ENCODE measurements at regions not wholly inside any gene's neighbourhood (a gene's known extent, or its start where the extent isn't known, plus 50 kb on each side); places are given as distances from the start of the nearest gene placed in this dataset.

DNA sequence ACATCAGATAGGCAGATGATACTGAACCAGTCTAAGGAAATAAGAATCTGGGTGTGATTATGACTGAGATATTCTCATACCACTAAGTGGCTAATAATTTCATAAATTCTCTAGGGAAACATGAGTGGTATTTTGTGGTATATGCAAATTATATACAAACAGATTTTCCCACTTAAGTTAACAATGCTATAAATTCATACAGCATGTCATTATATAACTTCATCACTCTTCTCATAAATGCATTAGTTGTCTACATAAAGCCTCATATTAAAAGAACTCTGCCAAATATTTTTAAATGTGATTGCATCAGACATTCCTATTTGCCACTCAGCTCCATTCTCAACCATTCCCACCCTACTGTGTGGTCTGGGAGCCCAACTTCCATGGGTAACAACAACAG lies 226.5 kb downstream of the TLE1 start:
- TF ChIP-seq, protein P1, sequence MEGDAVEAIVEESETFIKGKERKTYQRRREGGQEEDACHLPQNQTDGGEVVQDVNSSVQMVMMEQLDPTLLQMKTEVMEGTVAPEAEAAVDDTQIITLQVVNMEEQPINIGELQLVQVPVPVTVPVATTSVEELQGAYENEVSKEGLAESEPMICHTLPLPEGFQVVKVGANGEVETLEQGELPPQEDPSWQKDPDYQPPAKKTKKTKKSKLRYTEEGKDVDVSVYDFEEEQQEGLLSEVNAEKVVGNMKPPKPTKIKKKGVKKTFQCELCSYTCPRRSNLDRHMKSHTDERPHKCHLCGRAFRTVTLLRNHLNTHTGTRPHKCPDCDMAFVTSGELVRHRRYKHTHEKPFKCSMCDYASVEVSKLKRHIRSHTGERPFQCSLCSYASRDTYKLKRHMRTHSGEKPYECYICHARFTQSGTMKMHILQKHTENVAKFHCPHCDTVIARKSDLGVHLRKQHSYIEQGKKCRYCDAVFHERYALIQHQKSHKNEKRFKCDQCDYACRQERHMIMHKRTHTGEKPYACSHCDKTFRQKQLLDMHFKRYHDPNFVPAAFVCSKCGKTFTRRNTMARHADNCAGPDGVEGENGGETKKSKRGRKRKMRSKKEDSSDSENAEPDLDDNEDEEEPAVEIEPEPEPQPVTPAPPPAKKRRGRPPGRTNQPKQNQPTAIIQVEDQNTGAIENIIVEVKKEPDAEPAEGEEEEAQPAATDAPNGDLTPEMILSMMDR (IDR thresholded peaks at IDR 0.05) = no peak
- H3K36me3 ChIP-seq = no peaks in the 10 kb centered on the region
- no peaks in the 10 kb centered on the region for H3K4me1 ChIP-seq
- no peaks in the 10 kb centered on the region for H3K9me3 ChIP-seq
- no peak for FAIRE-seq
- H3K27me3 ChIP-seq = no peaks in the 10 kb centered on the region
- H3K4me3 ChIP-seq = no peak overlapping the region
- intact Hi-C loops (cut with DNase I) = no loop called here
- ATAC-seq = no peak
- no peak overlapping the region for H3K27ac ChIP-seq
- no peak for DNase-seq

DNA sequence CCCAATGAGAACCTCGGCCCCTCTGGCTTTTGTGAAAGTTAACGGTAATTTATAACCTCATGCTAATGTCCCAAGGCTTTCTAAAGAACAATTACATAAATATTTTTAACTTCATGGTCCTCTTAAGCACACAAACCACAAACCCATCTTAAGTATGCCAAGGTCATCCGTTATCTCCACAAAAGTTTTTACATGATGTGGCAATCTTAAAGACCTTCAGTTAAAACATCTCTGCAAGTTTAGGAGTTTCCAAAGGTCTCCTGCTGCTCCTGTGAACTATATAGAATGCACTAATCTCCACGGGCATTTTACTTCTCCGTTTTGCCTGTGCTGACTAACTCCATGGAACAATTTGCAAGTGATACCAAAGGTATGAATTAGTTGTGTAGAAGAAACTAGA lies 228.2 kb downstream of the TLE1 start:
- WGBS, 2 donors = 71 to 79% methylated on average over 5 of the region's 5 CpGs

DNA sequence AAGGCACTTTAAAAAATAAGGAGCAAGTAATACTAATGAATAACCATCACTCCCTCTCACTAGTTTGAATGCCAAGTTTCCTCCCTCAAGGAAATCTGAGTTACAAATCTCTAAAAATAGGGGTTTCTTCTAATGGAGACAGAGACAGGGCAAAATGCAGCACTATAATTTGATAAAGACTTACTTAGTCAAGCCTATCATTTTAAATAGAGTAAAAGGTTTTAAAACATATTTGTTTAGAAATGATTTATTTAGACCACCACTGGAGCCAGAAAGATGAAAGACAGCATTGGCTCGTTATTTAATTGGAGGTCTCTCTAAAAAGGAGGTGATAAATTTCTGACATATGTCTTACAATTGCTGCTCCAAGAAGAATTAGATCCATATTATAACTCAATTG lies 228.7 kb downstream of the TLE1 start:
- WGBS, 2 donors = 34 to 39% methylated on average over 1 of the region's 1 CpG
- Histone ChIP-seq H3K9me3 (no peaks in the 10 kb centered on the region), H3K36me3 (no peaks in the 10 kb centered on the region), H3K4me1 (no peaks in the 10 kb centered on the region), H3K27ac (no peak overlapping the region), H3K27me3 (no peaks in the 10 kb centered on the region), H3K4me3 (no peak overlapping the region)
- intact Hi-C loops (cut with DNase I) = no loop called here
- ATAC-seq (no peak), FAIRE-seq (no peak), DNase-seq (no peak)
- TF ChIP-seq, protein P1 (IDR thresholded peaks at IDR 0.05) = no peak

More for the DNA sequence above, 228.2 kb downstream of the TLE1 start:
- no peak overlapping the region for H3K27ac ChIP-seq
- H3K27me3 ChIP-seq = no peaks in the 10 kb centered on the region
- ATAC-seq = no peak
- no peaks in the 10 kb centered on the region for H3K4me1 ChIP-seq
- H3K36me3 ChIP-seq = no peaks in the 10 kb centered on the region
- TF ChIP-seq, protein P1 (IDR thresholded peaks at IDR 0.05) = no peak
- no peak for FAIRE-seq
- no peaks in the 10 kb centered on the region for H3K9me3 ChIP-seq
- DNase-seq = no peak
- intact Hi-C loops (cut with DNase I) = no loop called here
- H3K4me3 ChIP-seq = no peak overlapping the region

DNA sequence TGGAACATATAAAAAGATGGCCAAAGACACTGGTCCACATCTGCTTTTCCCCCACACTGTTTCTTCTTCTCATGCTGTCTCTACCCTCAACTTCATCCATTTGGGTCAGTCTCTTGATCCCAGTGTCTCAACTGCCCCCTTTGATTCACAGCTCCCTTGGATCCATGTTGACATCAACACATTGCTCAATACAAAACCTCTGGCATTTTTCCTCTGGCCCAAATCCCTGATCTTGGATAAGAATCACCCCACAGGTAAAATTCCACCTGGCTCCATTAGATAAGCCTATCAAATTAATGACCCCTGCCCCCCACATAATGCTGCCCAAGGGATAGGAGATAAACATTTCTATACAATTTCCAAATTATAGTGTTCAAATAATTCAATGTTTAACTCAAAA lies 229.8 kb downstream of the TLE1 start:
- TF ChIP-seq, protein P1 (IDR thresholded peaks at IDR 0.05) = no peak
- ATAC-seq (no peak), FAIRE-seq (no peak), DNase-seq (no peak)
- no peaks in the 10 kb centered on the region for H3K4me1 ChIP-seq
- H3K27me3 ChIP-seq = no peaks in the 10 kb centered on the region
- H3K4me3 ChIP-seq = no peak overlapping the region
- no peaks in the 10 kb centered on the region for H3K36me3 ChIP-seq
- no peaks in the 10 kb centered on the region for H3K9me3 ChIP-seq
- H3K27ac ChIP-seq = no peak overlapping the region
- intact Hi-C loops (cut with DNase I) = no loop called here

DNA sequence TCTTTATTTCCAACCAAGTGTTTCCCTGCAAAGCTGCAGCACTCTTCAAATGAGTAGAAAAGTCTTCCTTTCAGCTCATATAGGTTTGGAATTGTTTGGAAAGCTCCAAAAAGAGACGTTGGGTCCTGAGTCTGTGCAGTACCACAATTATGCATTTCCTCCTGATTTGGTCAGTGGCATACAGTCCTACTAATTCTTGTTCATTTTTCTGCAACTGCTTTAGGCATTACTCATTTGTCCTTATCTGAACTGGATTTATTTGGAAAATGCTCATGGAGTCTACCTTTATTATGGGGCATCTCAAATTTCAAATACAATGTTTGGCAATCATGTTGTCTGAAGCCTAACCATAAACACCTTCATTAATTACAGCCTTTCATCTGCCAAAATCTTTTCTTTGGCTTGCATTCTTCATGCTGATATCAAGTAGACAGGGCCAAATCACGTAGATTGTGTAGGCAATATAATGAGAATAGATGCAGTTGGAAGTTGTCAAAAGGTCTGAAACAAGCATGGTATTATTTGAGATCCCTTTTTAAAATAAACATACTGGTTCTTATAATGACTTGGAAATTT lies 232.8 kb downstream of the TLE1 start:
- 48 to 60% methylated on average over 2 of the region's 2 CpGs for WGBS, 2 donors
- no peaks in the 10 kb centered on the region for H3K4me1 ChIP-seq
- H3K36me3 ChIP-seq = no peaks in the 10 kb centered on the region
- no peaks in the 10 kb centered on the region for H3K9me3 ChIP-seq
- H3K27ac ChIP-seq = no peak overlapping the region
- no peak for DNase-seq
- TF ChIP-seq, protein P1 (IDR thresholded peaks at IDR 0.05) = no peak
- no peaks in the 10 kb centered on the region for H3K27me3 ChIP-seq
- intact Hi-C loops (cut with DNase I) = no loop called here
- no peak for ATAC-seq
- H3K4me3 ChIP-seq = no peak overlapping the region
- no peak for FAIRE-seq

Data from pancreas (tissue), 10 donors.